Tibial nerve (tissue), 3 donors: ENCODE measurements at regions not wholly inside any gene's neighbourhood (a gene's known extent, or its start where the extent isn't known, plus 50 kb on each side); places are given as distances from the start of the nearest gene placed in this dataset.
"Not testable (repeated sequence)": the region's sequence is repeated elsewhere in the genome, so short reads cannot be mapped to it uniquely, and the experiment has no call there.

Source experiments
- CTCF ChIP-seq, 5 experiments: fragments of 200-600 bp in 3 of 5; fragments of 450-650 bp in 2 of 5; sonication (generic) in 3 of 5; IDR thresholded peaks; one replicate each; pipeline ENCODE4 v1.5.1; 2016 to 2019; ENCODE audit warnings: antibody characterized with exemption in 5 of 5, mild to moderate bottlenecking in 3 of 5, moderate library complexity in 2 of 5
- POLR2A ChIP-seq, 2 donors: fragments of 450-650 bp; IDR thresholded peaks; one replicate each; pipeline ENCODE4 v1.6.1; 2017; ENCODE audit warnings: antibody characterized with exemption in 2 of 2, mild to moderate bottlenecking in 2 of 2, moderate library complexity in 2 of 2

- TF ChIP-seq CTCF, POLR2A (IDR thresholded peaks at IDR 0.05): not testable (repeated sequence)
These were observed 260.2 kb downstream of the BCL2L11 start for GRCh38 chr2:111380733-111381439.
